IMR-90 (cell line): ENCODE measurements at regions not wholly inside any gene's neighbourhood (a gene's known extent, or its start where the extent isn't known, plus 50 kb on each side); places are given as distances from the start of the nearest gene placed in this dataset.

Source experiments
- ATAC-seq: fragments of 200-7000 bp; cut with Tn5 transposase; 2 replicates; pipeline ENCODE4 v1.9.1; 2020; ENCODE audit warnings: low read depth, mild to moderate bottlenecking, moderate library complexity
- BruUV-seq: library from RNA; stranded (reverse); fragments of 400-500 nt; replicated peaks from 2 replicates; lab custom pipeline; 2021; lab: Mats Ljungman, UMichigan
- CTCF ChIA-PET: fragments of 300-600 bp; formaldehyde crosslinking; extraction: SDS; loops from one replicate; lab custom pipeline; 2021; ENCODE audit warnings: antibody characterized with exemption; lab: Yijun Ruan, JAX
- POLR2A ChIA-PET: fragments of 300-600 bp; sonication (Branson Sonifier 250); formaldehyde crosslinking; loops from one replicate; lab custom pipeline; 2022; ENCODE audit warnings: antibody characterized with exemption; ENCODE audit not compliant: unreplicated experiment; lab: Charles Lee
- DNase-seq: peaks from one replicate; pipeline ENCODE4 v3.0.0; 2013
- H2AFZ ChIP-seq: replicated peaks from 2 replicates; pipeline ENCODE3; 2013; ENCODE audit warnings: low read length, mild to moderate bottlenecking; ENCODE audit not compliant: poor library complexity
- H2AK5ac ChIP-seq: 2 replicates; pipeline ENCODE4 v1.6.1; 2013; ENCODE audit warnings: low read depth, low read length, inconsistent platforms
- H2AK9ac ChIP-seq: replicated peaks from 2 replicates; pipeline ENCODE3; 2013; ENCODE audit warnings: mild to moderate bottlenecking, low read depth, low read length, moderate library complexity; ENCODE audit not compliant: poor library complexity
- H2BK120ac ChIP-seq: 2 replicates; pipeline ENCODE4 v1.6.1; 2013; ENCODE audit warnings: low read depth, low read length, inconsistent platforms
- H2BK15ac ChIP-seq: 3 replicates; pipeline ENCODE4 v1.6.1; 2013; ENCODE audit warnings: low read depth, low read length, inconsistent platforms
- H2BK20ac ChIP-seq: 2 replicates; pipeline ENCODE4 v1.6.1; 2013; ENCODE audit warnings: low read depth, mild to moderate bottlenecking, inconsistent platforms, low read length, moderate library complexity
- H2BK5ac ChIP-seq: 2 replicates; pipeline ENCODE4 v1.6.1; 2013; ENCODE audit warnings: mild to moderate bottlenecking, low read depth, low read length, inconsistent platforms; ENCODE audit not compliant: poor library complexity, severe bottlenecking
- H3K14ac ChIP-seq: replicated peaks from 2 replicates; pipeline ENCODE4 v1.6.1; 2013; ENCODE audit warnings: low read depth, low read length, inconsistent platforms
- H3K18ac ChIP-seq: 2 replicates; pipeline ENCODE4 v1.6.1; 2013; ENCODE audit warnings: low read depth, low read length, control low read depth
- H3K23ac ChIP-seq: 2 replicates; pipeline ENCODE4 v1.6.1; 2013; ENCODE audit warnings: low read depth, low read length, inconsistent platforms
- H3K27ac ChIP-seq: 2 replicates; pipeline ENCODE4 v1.5.1; 2013; ENCODE audit warnings: mild to moderate bottlenecking, control low read depth, low read length; ENCODE audit not compliant: insufficient read depth
- H3K27me3 ChIP-seq: 2 replicates; pipeline ENCODE4 v1.6.1; 2013; ENCODE audit warnings: low read length; ENCODE audit not compliant: control insufficient read depth, insufficient read depth
- H3K36me3 ChIP-seq: 2 replicates; pipeline ENCODE4 v1.6.1; 2013; ENCODE audit warnings: low read length, mixed read lengths; ENCODE audit not compliant: control insufficient read depth, insufficient read depth
- H3K4ac ChIP-seq: 2 replicates; pipeline ENCODE4 v1.6.1; 2013; ENCODE audit warnings: low read depth, low read length, inconsistent platforms
- H3K4me1 ChIP-seq: 2 replicates; pipeline ENCODE4 v1.6.1; 2013; ENCODE audit warnings: low read length, mixed read lengths; ENCODE audit not compliant: control insufficient read depth, insufficient read depth
- H3K4me2 ChIP-seq: 2 replicates; pipeline ENCODE4 v1.6.1; 2013; ENCODE audit warnings: low read depth, mild to moderate bottlenecking, control low read depth, low read length, moderate library complexity
- H3K4me3 ChIP-seq: 2 replicates; pipeline ENCODE4 v1.5.1; 2013; ENCODE audit warnings: low read depth, mild to moderate bottlenecking, control low read depth, low read length, moderate library complexity; ENCODE audit not compliant: insufficient read depth
- H3K56ac ChIP-seq: 2 replicates; pipeline ENCODE4 v1.6.1; 2013; ENCODE audit warnings: low read length, inconsistent platforms; ENCODE audit not compliant: insufficient read depth; ENCODE audit errors: extremely low read depth
- H3K79me1 ChIP-seq, 2 experiments: 2 replicates each; pipeline ENCODE4 v1.6.1; 2013; ENCODE audit warnings: low read length in 2 of 2, inconsistent platforms in 1 of 2, low read depth in 1 of 2
- H3K9ac ChIP-seq: 2 replicates; pipeline ENCODE4 v1.6.1; 2013; ENCODE audit warnings: low read depth, low read length, control low read depth
- H3K9me1 ChIP-seq: 2 replicates; pipeline ENCODE4 v1.6.1; 2013; ENCODE audit warnings: low read length, inconsistent platforms; ENCODE audit not compliant: insufficient read depth
- H3K9me3 ChIP-seq: 2 replicates; pipeline ENCODE4 v1.6.1; 2013; ENCODE audit warnings: low read length; ENCODE audit not compliant: control insufficient read depth, insufficient read depth
- H4K20me1 ChIP-seq: 2 replicates; pipeline ENCODE4 v1.6.1; 2013; ENCODE audit warnings: low read length, inconsistent platforms; ENCODE audit not compliant: insufficient read depth
- H4K5ac ChIP-seq: 2 replicates; pipeline ENCODE4 v1.6.1; 2013; ENCODE audit warnings: mild to moderate bottlenecking, low read depth, low read length, control low read depth
- H4K8ac ChIP-seq, 2 experiments: 2 replicates each; pipeline ENCODE4 v1.6.1; 2013; ENCODE audit warnings: low read depth in 2 of 2, low read length in 2 of 2, control low read depth in 1 of 2, inconsistent platforms in 1 of 2
- H4K91ac ChIP-seq: 2 replicates; pipeline ENCODE4 v1.6.1; 2013; ENCODE audit warnings: low read depth, low read length, inconsistent platforms; ENCODE audit not compliant: insufficient read depth
- CEBPB ChIP-seq: IDR thresholded peaks from 2 replicates; pipeline ENCODE4 v1.6.1; 2012; ENCODE audit warnings: low read depth, low read length, improper control_type of control experiment
- CHD1 ChIP-seq: IDR thresholded peaks from 2 replicates; pipeline ENCODE4 v1.6.1; 2012; ENCODE audit warnings: low read depth, low read length, improper control_type of control experiment
- MAZ ChIP-seq: IDR thresholded peaks from 2 replicates; pipeline ENCODE4 v1.6.1; 2012; ENCODE audit warnings: low read depth, mild to moderate bottlenecking, low read length, improper control_type of control experiment, moderate library complexity, borderline replicate concordance
- MXI1 ChIP-seq: IDR thresholded peaks from 2 replicates; pipeline ENCODE4 v1.6.1; 2012; ENCODE audit warnings: low read depth, mild to moderate bottlenecking, low read length, moderate library complexity, borderline replicate concordance
- POLR2A ChIP-seq: IDR thresholded peaks from 2 replicates; pipeline ENCODE4 v1.6.1; 2012; ENCODE audit warnings: mild to moderate bottlenecking, low read depth, low read length
- RAD21 ChIP-seq: IDR thresholded peaks from 2 replicates; pipeline ENCODE4 v1.6.1; 2012; ENCODE audit warnings: low read length, improper control_type of control experiment
- RFX5 ChIP-seq: IDR thresholded peaks from 2 replicates; pipeline ENCODE4 v1.8.0; 2012; ENCODE audit warnings: low read depth, mild to moderate bottlenecking, low read length, moderate library complexity
- WGBS, 2 experiments: methylation state at CpG; one replicate each; pipeline versions ENCODE4 v1.1.5 to v1.1.7; 2013; ENCODE audit warnings: missing lambda C conversion rate in 2 of 2; ENCODE audit not compliant: insufficient read length in 1 of 2; ENCODE audit errors: extremely low coverage in 2 of 2; 5-methylcytosine and 5-hydroxymethylcytosine counted together
- dilution Hi-C: fragments of 300-500 bp; cut with HindIII; formaldehyde crosslinking; loops from one replicate; pipeline ENCODE4 v1.14.3; 2018; ENCODE audit warnings: low sequenced_read_pairs; ENCODE audit not compliant: unreplicated experiment
- in situ Hi-C: fragments of 300-500 bp; cut with MboI; formaldehyde crosslinking; loops from 3 replicates; pipeline ENCODE4 v1.14.3; 2019; ENCODE audit warnings: low sequenced_read_pairs, inconsistent platforms, mixed read lengths
- intact Hi-C: fragments of 100-400 bp; cut with micrococcal nuclease; formaldehyde crosslinking; loops from 2 replicates; pipeline ENCODE4 v1.10.0; 2022
- TF ChIP-seq, protein P1 (sequence below): conservative IDR thresholded peaks from 2 replicates; pipeline ENCODE4 v1.5.1; 2012; ENCODE audit warnings: mild to moderate bottlenecking, low read depth, low read length, improper control_type of control experiment

DNA sequence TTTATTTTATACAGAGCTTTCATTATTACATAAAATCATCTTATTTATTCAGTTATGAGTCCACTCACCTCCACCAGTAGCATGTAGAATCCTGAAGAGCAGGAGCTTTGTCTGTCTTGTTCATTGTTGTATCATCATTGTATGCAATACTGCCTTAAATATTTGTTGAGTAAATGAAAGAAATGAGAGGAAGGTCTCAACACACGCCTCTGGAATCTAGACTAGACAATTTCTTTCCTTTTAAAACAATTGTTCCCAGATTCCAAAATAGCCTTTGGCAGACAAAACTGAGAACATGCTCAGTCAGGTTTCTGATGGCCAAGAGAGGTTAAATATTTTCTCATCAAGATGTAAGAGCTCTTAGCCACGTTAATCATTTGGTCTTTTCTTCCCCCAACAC, 173.1 kb upstream of the AGR3 start:
- no peak overlapping the region for H2BK120ac ChIP-seq
- no peak overlapping the region for H2AFZ ChIP-seq
- dilution Hi-C loops (no loop called here), in situ Hi-C loops (no loop called here), intact Hi-C loops (no loop called here)
- no peaks in the 10 kb centered on the region for H3K9me3 ChIP-seq
- H3K4me2 ChIP-seq, result no peak overlapping the region
- ATAC-seq (no peak), DNase-seq (no peak)
- H2BK5ac ChIP-seq, result no peak overlapping the region
- TF ChIP-seq MAZ (no peak), RAD21 (no peak), CHD1 (no peak), POLR2A (no peak), CEBPB (no peak), MXI1 (no peak), RFX5 (no peak)
- TF ChIP-seq, protein P1, sequence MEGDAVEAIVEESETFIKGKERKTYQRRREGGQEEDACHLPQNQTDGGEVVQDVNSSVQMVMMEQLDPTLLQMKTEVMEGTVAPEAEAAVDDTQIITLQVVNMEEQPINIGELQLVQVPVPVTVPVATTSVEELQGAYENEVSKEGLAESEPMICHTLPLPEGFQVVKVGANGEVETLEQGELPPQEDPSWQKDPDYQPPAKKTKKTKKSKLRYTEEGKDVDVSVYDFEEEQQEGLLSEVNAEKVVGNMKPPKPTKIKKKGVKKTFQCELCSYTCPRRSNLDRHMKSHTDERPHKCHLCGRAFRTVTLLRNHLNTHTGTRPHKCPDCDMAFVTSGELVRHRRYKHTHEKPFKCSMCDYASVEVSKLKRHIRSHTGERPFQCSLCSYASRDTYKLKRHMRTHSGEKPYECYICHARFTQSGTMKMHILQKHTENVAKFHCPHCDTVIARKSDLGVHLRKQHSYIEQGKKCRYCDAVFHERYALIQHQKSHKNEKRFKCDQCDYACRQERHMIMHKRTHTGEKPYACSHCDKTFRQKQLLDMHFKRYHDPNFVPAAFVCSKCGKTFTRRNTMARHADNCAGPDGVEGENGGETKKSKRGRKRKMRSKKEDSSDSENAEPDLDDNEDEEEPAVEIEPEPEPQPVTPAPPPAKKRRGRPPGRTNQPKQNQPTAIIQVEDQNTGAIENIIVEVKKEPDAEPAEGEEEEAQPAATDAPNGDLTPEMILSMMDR, result no peak
- H4K5ac ChIP-seq, result no peak overlapping the region
- no TSS peak for BruUV-seq
- H3K4me3 ChIP-seq, result no peak overlapping the region
- H3K4me1 ChIP-seq, result no peaks in the 10 kb centered on the region
- no peak overlapping the region for H2BK20ac ChIP-seq
- no peak overlapping the region for H3K56ac ChIP-seq
- no peak overlapping the region for H3K4ac ChIP-seq
- H2AK5ac ChIP-seq, result no peak overlapping the region
- 0 out of 2 replicates have a peak overlapping the region, but pooled peaks have one; percentile 22 for H3K14ac ChIP-seq
- POLR2A ChIA-PET, result no interaction called here
- H2BK15ac ChIP-seq, result no peak overlapping the region
- no peak overlapping the region for H3K18ac ChIP-seq
- no peaks in the 10 kb centered on the region for H4K20me1 ChIP-seq
- no peaks in the 10 kb centered on the region for H3K79me1 ChIP-seq
- no peaks in the 10 kb centered on the region for H3K27me3 ChIP-seq
- H3K27ac ChIP-seq, result no peak overlapping the region
- H3K23ac ChIP-seq, result no peak overlapping the region
- H3K36me3 ChIP-seq, result no peaks in the 10 kb centered on the region
- H4K91ac ChIP-seq, result no peak overlapping the region
- H3K9me1 ChIP-seq, result no peaks in the 10 kb centered on the region
- no peak overlapping the region for H3K9ac ChIP-seq
- no CpG with 5 or more reads among the region's 2 CpGs for WGBS, 2 experiments
- no peak overlapping the region for H2AK9ac ChIP-seq
- no peak overlapping the region for H4K8ac ChIP-seq
- CTCF ChIA-PET, result no interaction called here
